Mammary epithelial cell (primary cell): ENCODE measurements at regions not wholly inside any gene's neighbourhood (a gene's known extent, or its start where the extent isn't known, plus 50 kb on each side); places are given as distances from the start of the nearest gene placed in this dataset.

Source experiments
- EZH2 ChIP-seq: IDR thresholded peaks from 2 replicates; pipeline ENCODE4 v1.6.1; 2012; ENCODE audit warnings: low read length, inconsistent platforms, borderline replicate concordance
- TF ChIP-seq, protein P1 (sequence below), 2 donors: IDR thresholded peaks in 1 of 2; conservative IDR thresholded peaks in 1 of 2; 2 replicates each; pipeline ENCODE4 v1.5.1; 2011 to 2012; ENCODE audit warnings: inconsistent platforms in 2 of 2, low read length in 2 of 2, mild to moderate bottlenecking in 2 of 2, control low read depth in 1 of 2, low read depth in 1 of 2; ENCODE audit not compliant: insufficient read depth in 1 of 2; ENCODE audit errors: extremely low read depth in 1 of 2

DNA sequence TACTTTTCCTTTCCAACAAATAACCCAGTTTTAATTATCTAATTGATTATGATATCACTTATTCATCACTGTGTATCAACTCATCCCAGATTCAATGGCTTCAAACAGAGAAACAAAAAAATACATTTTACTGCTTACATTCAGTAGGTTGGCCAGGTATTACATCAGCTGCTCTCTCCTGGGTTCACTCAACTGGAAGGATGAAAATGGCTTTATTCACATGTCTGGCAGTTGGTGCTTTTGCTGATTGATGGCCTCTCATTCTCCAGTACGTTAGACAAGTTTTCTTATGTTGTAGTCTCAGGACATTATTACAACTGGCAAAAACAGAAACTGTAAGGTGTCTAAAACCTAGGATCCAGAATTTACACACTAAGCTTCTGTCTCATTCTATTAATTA lies 811.0 kb upstream of the ALCAM start:
- TF ChIP-seq, protein P1, sequence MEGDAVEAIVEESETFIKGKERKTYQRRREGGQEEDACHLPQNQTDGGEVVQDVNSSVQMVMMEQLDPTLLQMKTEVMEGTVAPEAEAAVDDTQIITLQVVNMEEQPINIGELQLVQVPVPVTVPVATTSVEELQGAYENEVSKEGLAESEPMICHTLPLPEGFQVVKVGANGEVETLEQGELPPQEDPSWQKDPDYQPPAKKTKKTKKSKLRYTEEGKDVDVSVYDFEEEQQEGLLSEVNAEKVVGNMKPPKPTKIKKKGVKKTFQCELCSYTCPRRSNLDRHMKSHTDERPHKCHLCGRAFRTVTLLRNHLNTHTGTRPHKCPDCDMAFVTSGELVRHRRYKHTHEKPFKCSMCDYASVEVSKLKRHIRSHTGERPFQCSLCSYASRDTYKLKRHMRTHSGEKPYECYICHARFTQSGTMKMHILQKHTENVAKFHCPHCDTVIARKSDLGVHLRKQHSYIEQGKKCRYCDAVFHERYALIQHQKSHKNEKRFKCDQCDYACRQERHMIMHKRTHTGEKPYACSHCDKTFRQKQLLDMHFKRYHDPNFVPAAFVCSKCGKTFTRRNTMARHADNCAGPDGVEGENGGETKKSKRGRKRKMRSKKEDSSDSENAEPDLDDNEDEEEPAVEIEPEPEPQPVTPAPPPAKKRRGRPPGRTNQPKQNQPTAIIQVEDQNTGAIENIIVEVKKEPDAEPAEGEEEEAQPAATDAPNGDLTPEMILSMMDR (conservative IDR thresholded peaks at IDR 0.05 in 1 of 2, IDR thresholded peaks at IDR 0.05 in 1 of 2; ENCODE audit: extremely low read depth in 1 of 2, insufficient read depth in 1 of 2, low read depth in 1 of 2, low read length in 2 of 2) = no peak
- TF ChIP-seq EZH2 = no peak
